ENCODE measurements at regions not wholly inside any gene's neighbourhood (a gene's known extent, or its start where the extent isn't known, plus 50 kb on each side); places are given as distances from the start of the nearest gene placed in this dataset.

DNA sequence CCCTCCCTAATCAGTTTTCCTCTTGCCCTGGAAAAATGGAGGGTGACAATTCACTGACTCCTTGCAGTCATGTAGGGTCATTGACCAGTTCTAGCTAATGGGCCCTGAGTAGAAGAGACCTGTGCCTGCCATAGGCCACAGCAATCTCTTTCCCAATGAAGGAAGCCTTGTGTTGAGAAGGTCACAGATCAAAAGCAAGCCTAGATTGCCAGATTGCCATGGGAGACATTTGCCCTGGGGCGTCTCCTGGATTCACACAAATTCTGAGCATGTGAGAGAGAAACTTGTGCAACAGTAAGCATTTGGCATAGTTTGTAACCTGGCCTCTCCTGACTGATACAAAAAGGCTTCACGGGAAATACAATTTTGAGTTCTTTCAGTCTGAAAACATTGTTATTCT is 148.0 kb downstream of the NUDT12 start:
- no peak overlapping the region for H3K27ac ChIP-seq
- TF ChIP-seq, protein P1, sequence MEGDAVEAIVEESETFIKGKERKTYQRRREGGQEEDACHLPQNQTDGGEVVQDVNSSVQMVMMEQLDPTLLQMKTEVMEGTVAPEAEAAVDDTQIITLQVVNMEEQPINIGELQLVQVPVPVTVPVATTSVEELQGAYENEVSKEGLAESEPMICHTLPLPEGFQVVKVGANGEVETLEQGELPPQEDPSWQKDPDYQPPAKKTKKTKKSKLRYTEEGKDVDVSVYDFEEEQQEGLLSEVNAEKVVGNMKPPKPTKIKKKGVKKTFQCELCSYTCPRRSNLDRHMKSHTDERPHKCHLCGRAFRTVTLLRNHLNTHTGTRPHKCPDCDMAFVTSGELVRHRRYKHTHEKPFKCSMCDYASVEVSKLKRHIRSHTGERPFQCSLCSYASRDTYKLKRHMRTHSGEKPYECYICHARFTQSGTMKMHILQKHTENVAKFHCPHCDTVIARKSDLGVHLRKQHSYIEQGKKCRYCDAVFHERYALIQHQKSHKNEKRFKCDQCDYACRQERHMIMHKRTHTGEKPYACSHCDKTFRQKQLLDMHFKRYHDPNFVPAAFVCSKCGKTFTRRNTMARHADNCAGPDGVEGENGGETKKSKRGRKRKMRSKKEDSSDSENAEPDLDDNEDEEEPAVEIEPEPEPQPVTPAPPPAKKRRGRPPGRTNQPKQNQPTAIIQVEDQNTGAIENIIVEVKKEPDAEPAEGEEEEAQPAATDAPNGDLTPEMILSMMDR (conservative IDR thresholded peaks at IDR 0.05) = no peak

- H3K27ac ChIP-seq = no peak overlapping the region
- TF ChIP-seq, protein P1 (conservative IDR thresholded peaks at IDR 0.05) = no peak
Observed at GRCh38 chr5:103411711-103412110, 150.9 kb downstream of the NUDT12 start.

- TF ChIP-seq, protein P1 (conservative IDR thresholded peaks at IDR 0.05) = no peak
- H3K27ac ChIP-seq = no peak overlapping the region
Observed at GRCh38 chr5:103410172-103410571, 151.6 kb downstream of the MACIR start.

DNA sequence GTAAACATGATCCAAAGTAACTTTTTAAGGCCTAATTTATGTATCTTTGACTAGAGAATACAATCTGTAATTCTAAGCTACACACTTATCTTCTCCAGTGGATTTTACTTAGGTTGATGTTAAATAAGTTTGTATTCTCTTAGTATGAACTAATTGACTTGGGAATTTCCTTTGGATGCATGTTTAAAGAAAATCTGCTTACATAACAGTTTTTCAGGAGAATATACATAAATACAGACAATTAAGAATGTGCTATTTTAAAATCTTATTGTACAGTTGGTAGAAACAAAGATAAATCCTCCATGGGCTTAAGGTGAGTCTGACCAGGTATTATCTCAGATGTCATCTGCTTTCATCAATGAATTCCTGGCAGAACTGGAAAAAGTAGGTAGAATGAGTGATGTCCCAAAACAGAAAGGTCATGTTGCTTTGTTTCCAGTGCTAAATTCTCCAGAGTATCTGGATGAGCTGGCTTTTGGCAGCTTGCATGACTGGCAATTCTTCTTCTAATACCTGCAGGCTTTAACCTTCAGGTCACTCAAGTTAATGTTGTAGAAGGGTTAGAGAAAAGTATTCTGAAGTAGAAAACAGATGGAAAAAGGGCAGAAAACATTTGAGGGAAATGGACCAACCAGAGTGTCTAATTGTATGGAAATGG is 150.6 kb downstream of the MACIR start:
- TF ChIP-seq, protein P1 (conservative IDR thresholded peaks at IDR 0.05) = no peak
- no peak overlapping the region for H3K27ac ChIP-seq

DNA sequence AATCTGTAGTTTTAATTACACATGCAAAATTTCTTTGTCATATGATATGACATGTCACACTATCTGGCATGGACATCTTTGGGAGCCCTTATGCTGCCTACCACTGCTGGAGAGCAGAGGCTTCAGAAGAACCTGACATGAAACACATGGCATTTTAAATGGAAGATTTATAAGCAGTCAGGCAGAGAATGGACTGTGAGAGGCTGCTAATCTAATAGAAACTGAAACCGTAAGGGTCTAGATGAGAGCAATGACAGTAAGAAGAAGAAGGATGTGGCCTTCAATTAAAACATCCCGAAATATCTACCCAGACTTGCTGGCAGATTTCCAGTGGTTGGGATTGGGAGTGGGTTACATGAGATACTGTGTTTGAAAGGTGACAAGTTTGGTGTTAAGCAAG is 149.8 kb downstream of the MACIR start:
- H3K27ac ChIP-seq = no peak overlapping the region
- TF ChIP-seq, protein P1 (conservative IDR thresholded peaks at IDR 0.05) = no peak

GRCh38 chr5:103407402-103407801 is 148.8 kb downstream of the MACIR start:
- no peak overlapping the region for H3K27ac ChIP-seq
- TF ChIP-seq, protein P1 (conservative IDR thresholded peaks at IDR 0.05) = no peak

DNA sequence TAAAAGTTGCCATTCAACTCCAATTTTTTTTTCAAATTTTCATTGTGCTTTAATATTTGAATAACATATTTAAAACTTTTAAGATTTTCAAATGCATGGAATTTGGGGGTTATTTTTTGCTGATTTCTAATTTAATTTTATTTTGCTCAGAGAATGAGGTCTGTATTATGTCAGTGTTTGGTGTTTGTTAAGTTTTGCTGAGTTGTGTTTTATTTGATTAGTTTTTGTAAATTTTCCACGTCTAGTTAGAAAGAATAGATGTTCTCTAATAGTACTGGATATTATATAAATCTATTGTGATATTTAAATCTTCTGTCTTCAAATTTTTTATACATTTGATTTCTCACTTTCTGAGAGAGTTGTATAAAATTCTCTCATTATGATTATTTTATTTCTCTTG is 145.9 kb downstream of the MACIR start:
- H3K27ac ChIP-seq = no peak overlapping the region
- TF ChIP-seq, protein P1 (conservative IDR thresholded peaks at IDR 0.05) = no peak
